Mammary epithelial cell (primary cell): ENCODE measurements at regions not wholly inside any gene's neighbourhood (a gene's known extent, or its start where the extent isn't known, plus 50 kb on each side); places are given as distances from the start of the nearest gene placed in this dataset.

Experiments used
- EZH2 ChIP-seq: IDR thresholded peaks from 2 replicates; pipeline ENCODE4 v1.6.1; 2012; ENCODE audit warnings: low read length, inconsistent platforms, borderline replicate concordance
- TF ChIP-seq, protein P1 (sequence below), 2 donors: IDR thresholded peaks in 1 of 2; conservative IDR thresholded peaks in 1 of 2; 2 replicates each; pipeline ENCODE4 v1.5.1; 2011 to 2012; ENCODE audit warnings: inconsistent platforms in 2 of 2, low read length in 2 of 2, mild to moderate bottlenecking in 2 of 2, control low read depth in 1 of 2, low read depth in 1 of 2; ENCODE audit not compliant: insufficient read depth in 1 of 2; ENCODE audit errors: extremely low read depth in 1 of 2

DNA sequence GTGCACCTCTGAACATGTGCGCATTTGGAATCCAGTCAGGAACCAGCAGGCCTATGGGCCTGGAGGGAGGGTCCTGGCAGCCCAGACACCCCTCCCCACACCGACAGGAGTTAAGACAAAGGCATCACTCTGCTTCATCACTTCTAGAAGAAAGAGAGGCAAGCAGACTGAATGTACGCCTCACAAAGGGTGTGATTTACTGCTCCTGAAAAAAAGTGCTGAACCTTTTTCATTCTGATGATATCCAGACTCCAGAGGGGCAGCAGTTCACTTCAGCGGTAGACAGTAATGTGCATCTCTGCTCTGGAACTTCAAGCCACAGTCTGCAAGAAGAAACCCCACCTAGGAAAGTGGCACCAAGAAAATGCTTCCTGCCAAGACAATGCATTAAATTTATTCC is 88.2 kb upstream of the TMEM72 start:
- TF ChIP-seq, protein P1, sequence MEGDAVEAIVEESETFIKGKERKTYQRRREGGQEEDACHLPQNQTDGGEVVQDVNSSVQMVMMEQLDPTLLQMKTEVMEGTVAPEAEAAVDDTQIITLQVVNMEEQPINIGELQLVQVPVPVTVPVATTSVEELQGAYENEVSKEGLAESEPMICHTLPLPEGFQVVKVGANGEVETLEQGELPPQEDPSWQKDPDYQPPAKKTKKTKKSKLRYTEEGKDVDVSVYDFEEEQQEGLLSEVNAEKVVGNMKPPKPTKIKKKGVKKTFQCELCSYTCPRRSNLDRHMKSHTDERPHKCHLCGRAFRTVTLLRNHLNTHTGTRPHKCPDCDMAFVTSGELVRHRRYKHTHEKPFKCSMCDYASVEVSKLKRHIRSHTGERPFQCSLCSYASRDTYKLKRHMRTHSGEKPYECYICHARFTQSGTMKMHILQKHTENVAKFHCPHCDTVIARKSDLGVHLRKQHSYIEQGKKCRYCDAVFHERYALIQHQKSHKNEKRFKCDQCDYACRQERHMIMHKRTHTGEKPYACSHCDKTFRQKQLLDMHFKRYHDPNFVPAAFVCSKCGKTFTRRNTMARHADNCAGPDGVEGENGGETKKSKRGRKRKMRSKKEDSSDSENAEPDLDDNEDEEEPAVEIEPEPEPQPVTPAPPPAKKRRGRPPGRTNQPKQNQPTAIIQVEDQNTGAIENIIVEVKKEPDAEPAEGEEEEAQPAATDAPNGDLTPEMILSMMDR (conservative IDR thresholded peaks at IDR 0.05 in 1 of 2, IDR thresholded peaks at IDR 0.05 in 1 of 2; ENCODE audit: extremely low read depth in 1 of 2, insufficient read depth in 1 of 2, low read depth in 1 of 2, low read length in 2 of 2), result no peak
- no peak for TF ChIP-seq EZH2
